ENCODE measurements at regions not wholly inside any gene's neighbourhood (a gene's known extent, or its start where the extent isn't known, plus 50 kb on each side); places are given as distances from the start of the nearest gene placed in this dataset.

DNA sequence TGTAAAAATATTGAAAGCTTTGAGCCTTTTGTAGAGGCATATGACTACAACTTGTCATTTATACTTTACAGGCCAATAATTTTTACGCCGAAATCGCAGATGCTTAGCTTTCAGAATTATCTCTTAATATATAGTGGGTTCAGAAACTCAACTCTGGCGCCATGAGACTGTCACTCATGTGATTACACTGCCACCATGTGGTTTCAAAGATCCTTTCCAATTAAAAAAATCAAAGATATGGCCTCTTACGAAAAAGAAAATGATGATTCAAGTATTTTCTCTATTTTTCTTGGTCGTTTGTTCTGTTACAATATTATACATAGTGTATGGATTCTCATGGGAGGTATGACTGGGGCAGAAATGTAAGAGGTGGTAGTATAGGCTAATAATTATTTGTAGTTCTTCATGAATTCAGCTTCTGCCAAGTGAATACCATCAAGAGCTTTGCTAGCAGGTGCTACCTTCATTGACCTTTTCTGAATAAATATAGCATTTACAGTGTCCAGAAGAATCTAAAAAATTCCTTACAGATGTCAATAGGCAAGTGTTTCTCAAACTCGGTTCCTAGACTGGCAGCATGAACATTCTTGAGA, 751.7 kb upstream of the GOLIM4 start:
- DNase-seq (ENCODE audit: low read depth, low spot score): no peak

DNA sequence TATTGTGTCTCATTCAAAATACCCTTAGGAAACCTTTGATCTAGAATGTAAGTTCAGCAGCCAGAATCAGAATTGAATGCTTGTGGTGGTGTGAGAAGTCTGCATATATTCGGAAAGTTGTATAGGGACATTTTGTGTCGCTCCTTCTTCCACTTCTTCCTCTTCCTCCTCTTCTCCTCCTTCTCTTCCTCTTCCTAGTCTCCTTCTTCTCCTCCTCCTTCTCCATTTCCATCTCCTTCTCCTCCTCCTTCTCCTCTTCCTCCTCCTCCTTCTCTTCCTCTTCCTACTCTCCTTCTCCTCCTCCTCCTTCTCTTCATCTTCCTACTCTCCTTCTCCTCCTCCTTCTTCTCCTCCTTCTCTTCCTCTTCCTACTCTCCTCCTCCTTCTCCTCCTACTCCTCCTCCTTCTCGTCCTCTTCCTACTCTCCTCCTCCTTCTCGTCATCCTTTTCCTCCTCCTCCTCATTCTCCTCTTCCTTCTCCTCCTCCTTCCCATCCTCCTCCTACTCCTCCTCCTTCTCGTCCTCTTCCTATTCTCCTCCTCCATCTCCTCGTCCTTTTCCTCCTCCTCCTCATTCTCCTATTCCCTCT, 749.3 kb upstream of the GOLIM4 start:
- no peak for DNase-seq (ENCODE audit: low read depth, low spot score)

DNA sequence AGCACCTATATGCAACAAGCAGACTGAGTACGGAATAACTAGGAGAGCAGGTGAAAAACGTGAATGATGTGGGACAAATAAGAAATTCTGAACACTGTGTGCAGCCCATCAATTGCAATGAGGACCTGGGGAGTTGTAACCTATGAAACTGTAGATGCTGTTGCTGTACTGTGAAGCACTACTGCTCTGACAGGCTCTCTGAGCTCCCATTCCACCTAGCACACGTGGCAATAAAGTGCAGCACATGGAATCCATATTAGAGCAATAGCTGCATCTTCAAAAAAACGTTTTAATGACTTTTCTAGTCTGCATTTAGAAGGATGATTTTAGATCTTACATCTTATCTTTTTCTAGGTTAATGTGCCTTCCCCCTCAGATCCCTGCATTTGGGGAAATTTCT, 748.7 kb upstream of the GOLIM4 start:
- no peak for DNase-seq (ENCODE audit: low read depth, low spot score)

DNA sequence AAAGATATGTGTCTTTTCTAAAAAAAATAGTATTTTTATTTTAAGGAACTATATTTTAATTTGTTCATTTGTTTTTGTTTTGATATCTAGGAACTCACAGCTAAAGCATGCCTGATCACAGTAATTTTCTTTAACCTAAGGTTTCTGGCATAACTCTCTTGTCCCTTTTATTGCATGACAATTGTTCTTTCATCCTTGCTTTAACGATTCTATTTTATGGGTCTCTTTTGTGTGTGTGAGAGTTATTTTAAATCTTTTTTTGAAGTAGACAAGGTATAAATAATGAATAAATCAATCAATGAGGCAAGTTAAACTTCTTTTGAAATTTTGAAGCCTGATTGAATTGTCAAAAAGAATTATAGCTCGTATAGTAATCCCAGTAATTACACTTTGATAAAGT, 747.8 kb upstream of the GOLIM4 start:
- DNase-seq (ENCODE audit: low read depth, low spot score): no peak

DNA sequence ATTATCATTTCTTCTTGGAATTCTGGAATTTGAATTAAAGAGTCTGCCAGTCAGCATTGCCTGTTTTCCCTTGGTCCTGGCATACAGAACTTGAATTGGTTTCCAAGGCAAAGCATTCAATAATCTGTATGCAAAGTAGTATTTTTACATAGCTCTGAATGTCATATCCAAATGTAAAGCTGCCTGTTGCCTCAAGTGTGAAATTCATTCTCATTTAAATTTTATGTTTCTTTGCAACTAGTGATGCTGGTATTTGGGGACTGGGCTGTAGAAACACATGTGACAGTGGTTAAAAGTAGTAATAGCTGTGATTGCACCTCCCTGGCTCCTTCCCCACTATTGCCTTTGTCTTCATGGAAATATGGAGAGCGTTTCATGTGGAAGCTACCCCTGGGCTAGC, 743.9 kb upstream of the GOLIM4 start:
- DNase-seq (ENCODE audit: low read depth, low spot score): no peak

DNA sequence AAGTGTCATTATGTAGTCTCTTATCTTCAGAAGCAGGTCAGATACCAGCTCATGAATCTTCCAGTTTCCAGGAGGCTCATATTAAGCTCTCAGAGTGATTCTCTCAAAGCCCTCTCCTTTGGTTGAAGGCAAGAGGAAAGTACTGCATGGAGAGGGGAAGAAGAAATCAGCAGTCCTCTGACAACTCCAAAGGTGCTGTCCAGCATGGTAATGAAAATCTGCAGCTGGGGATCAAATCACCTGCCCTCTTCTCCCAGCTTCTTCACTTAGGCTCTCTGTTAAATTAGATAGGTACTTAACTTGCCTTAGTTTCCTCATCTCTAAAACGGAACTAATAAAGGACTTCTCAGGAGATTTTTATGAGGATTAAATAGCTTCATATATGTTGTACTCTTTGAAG, 738.8 kb upstream of the GOLIM4 start:
- no peak for DNase-seq (ENCODE audit: low read depth, low spot score)

DNA sequence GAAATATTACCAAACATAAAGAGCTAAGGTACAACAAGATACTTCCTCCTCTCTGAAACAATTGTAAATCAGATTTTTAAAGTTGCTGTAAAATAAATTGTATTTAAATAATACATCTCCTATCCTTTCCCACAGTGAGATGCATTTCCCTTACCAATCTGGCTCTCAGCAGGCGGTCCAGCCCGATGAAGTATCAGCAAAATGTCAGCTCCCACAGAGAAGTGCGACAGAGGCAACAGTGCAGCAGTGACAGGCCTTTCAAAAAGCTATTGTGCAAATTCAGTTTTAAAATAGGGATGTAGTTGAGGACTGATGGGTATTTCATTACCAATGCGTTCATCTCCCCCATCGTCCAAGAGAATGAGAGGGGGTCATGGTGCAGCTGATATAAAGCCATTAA, 733.2 kb upstream of the GOLIM4 start:
- no peak for DNase-seq (ENCODE audit: low read depth, low spot score)

DNA sequence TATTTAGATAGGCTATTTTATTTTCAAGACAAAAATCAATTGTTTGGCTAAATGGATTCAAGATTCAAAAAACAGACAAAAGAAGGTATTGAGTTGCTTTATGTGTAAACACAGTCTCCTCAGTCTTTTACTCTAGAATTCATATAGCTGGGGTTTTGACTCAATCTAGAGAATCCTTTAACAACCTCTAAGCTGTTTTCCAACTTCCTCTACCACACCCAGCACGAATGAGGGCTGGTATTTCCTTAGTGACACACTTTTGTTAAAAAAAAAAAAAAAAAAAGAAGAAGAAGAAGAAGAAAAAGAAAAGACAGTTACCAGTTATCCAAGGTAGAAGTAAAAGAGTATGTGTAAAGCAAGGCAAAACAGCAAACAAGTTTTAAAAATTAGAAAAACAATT, 732.8 kb upstream of the GOLIM4 start:
- no peak for DNase-seq (ENCODE audit: low read depth, low spot score)

DNA sequence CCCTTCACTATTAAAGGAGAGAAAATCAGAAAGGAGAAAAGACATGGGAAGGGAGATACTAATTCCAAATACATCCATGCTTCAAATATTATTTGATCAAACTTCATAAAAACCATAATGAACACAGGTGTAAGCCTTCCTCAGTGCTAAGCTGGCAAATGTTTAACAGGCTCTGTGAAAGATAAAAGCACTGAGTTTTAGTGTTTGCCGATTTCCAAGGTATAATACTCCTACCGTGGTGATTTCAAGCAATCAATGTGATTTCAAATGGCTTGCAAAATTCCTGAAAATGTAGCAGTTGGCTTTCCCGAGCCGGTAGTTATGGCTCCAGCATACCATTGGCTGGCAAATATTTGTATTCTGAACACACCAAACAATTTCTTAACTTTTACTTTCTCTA, 732.3 kb upstream of the GOLIM4 start:
- no peak for DNase-seq (ENCODE audit: low read depth, low spot score)

DNA sequence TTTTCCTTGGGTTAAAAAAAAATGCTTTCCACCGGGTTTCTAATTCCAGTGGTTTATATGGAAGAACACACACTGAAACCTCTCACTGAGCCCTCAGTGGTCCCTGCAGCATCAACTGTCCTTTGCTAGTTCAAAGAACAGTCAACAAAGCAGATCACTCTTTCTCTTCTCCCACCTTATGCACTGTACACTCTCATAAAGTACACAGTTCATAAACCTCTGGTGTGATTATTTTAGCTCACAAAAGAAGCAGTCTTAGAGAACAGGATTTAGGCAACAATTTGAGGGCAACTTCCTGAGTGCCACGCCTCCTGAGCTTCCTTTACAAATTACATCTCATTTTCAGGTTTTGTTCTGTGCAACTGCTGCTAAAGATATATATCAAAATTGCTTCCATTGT, 728.4 kb upstream of the GOLIM4 start:
- DNase-seq (ENCODE audit: low read depth, low spot score): no peak

DNA sequence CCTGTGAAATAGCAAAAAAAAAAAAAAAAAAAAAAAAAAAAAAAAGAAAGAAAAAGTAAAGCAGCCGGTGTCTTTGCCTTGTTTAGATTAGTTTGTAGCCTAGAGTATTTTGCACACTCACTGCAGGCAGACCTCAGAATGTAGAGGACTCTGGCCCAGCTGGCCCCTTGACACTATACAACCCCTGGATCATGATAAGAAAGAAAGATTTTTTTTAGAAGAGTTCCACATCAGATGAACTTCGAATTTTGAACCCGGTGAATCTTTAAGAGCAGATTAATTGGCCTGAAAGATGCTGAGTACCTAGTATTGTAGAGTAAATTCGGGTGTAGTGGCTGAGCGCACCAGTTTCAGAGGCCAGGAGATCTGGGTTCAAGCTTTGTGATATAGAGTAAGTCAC, 727.7 kb upstream of the GOLIM4 start:
- no peak for DNase-seq (ENCODE audit: low read depth, low spot score)

DNA sequence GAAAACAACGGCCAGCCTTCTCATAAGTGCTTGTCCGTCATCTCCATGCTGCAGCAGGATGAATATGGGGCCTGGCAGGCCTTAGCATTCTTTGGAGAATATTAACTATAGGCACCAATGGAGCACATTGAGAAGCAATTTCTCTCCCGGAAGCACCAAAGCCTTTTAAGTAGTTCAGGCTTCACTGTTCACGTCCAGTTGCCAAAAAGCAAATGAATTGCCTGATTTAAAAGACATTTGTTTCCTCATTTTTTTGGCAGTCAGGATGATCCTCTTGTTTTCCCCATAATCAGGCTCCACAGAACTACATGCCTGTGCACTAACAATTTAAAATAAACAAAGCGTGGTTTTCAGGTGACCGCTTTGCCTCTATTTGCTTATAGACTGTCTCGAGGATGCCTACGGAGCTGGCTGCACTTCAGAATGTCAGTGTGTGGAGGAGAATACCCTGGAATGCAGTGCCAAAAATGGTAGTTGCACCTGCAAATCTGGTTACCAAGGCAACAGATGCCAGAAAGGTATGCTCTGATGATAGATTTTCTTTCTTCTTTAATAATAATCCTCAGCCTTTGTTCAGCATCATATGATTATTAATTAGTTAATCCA, 725.2 kb upstream of the GOLIM4 start:
- DNase-seq (ENCODE audit: low read depth, low spot score): no peak

DNA sequence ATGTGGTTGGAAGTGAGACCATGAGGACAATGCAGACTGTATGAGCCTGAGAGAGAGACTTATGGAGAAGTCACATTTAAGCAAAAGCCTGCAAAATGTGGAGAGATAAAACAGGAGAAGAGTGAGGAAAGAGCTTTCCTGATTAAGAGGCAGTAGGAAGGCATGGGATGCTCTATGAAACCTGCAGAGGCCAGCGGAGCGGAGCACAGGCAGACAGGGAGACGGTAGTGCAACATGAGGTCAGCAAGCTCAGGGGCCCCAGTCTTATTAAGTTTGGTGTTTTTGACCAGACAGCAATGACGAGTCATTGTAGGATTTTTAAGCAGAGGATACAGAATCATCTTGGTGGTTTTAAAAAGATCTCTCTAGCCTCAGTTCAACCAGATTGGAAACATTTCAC, 721.5 kb upstream of the GOLIM4 start:
- DNase-seq (ENCODE audit: low read depth, low spot score): no peak

DNA sequence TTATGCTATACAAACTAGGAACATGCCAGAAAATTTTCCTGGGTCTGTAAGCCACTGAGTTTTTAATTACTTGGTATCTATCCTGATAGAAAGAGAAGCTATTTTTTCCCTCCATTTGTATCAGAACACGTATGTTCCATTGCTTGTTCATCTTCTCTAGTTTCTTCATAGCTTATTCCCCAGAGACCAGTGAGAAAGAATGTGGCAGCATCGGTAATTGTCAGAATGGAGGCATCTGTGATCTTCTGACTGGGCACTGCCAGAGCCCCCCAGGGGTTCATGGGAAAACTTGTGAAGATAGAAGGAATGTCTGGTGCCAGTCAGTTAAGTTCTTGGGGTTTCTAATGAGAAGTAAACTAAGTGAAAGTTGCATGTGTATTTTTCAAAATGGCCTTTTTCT, 720.2 kb upstream of the GOLIM4 start:
- DNase-seq (ENCODE audit: low read depth, low spot score): no peak

DNA sequence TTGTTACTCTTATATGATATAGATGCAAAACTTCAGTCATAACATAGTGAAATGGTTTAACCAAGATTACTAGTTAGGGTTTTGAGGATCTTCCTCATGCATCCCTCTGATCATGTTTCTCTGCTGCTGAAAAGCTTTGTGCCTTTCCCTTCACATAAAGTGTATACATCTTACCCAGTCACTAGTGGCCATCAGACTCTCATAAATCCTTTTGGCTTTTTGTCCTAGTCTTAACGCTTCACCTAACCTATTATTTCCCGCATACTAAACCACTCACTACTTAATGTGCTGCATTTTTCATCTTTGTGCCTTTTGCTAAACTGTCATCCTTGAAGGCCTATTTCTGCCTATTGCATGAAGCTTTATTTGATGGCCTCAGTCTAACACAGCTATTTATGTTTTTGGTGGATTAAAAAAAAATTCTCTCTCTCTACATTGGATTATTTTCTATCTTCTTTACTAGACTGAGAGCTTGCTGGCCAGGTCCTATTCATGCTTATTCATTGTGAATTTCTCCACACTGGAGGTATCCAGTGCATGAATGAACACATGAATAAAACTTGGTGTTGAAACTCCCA, 717.6 kb upstream of the GOLIM4 start:
- no peak for DNase-seq (ENCODE audit: low read depth, low spot score)

DNA sequence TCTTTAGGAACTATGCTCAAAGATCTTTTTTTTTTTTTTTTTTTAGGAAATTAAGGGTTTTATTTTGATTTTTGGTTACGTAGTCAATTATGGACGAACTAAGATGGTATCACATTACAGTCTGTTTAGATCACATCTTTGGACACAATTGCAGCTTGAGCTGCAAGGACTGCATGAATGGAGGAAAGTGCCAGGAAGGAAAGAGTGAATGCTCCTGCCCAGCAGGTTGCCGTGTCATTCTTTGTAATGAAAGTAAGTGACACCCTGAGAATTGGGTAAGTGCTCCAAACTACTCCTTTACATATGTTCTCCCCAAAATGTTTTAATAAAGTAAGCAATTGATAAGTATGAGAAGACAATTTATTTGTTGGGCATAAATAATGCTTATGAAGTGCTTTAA, 716.5 kb upstream of the GOLIM4 start:
- no peak for DNase-seq (ENCODE audit: low read depth, low spot score)

DNA sequence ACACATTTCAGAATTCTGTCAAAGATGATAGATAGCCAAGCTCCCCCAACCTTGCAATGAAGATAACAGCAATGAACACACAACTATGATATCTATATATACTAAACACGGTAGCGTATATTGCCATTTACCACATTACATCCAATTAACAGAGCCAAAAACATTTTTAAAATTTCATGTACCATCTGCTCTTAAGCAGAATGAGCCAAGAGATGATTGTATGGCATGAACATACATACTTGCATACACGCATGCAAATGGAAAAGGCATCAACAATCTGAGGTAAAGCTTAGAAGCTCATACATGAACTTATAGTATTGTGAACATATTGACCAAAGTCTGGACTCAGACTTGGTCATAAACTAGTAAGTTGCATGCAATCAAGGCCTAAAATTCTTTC, 712.9 kb upstream of the GOLIM4 start:
- DNase-seq (ENCODE audit: low read depth, low spot score): no peak

DNA sequence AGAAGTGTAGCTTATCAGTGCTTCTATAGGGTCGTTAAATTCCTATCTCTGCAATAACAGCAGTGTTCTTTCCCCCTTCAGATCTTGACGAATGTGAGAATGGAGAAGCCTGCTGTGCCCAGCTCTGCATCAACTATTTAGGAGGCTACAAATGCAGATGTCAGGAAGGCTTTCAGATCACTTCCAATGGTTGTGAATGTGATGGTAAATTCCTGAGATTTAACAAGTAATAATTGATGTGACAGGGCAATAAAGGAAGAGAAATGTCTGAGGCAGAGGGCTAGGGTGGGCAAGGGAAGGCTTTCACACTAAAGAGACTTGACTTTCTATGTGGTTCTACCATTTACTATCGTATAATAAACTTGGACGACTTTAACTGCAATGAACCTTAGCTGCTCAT, 711.7 kb upstream of the GOLIM4 start:
- DNase-seq (ENCODE audit: low read depth, low spot score): no peak

DNA sequence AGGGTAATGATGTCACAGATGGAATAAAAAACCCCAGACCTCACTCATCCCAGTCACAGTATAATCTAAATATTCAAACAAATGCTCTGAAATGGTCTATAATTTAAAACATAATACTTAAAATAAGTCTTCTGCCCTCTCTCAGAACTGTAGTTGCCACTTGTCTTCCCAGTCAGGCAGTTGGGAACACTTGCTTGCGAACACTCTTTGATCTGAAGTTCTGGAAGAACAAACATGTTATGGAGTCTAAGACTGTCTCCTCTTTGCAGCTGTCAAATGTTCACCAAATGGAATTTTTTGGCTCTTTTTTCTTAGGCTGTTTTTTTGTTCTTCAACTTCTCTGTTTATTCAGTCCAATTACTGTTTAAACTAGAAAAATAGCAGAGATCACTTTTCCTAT, 711.1 kb upstream of the GOLIM4 start:
- DNase-seq (ENCODE audit: low read depth, low spot score): no peak

DNA sequence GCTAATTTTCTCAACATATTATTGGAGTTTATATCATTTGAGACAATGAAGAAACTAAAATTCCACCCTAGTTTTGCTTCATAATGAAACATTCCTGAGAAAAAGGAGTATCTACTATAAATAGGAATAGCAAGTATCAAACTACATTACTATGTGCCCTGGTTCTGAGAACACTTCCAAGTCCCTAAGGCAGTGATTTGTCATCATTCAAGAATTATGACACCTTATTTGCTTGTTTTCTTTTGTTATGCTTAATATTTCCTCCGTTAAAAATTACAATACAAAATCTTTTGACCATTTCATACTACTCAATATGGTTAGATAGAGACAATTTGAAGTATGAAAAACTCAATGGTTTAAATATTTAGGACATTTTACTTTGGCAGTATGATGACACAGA, 707.8 kb upstream of the GOLIM4 start:
- DNase-seq (ENCODE audit: low read depth, low spot score): no peak

DNA sequence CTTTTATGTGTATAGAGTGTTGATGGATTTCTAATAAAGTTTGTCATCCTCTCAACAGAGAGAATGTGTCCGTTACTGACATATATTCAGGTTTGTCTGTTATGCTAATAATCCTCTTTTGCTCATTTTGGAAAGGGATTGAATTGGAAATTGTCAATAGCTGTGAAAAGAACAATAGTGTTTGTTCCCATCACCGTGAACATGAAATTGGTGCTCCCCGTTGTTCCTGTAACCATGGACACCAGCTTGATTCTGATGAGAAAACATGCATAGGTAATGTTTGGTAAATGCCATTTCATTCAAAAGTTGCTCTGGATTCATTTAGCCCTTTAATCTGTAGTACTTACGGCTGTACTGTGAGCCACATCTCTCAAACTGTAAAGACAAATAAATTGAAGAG, 707.0 kb upstream of the GOLIM4 start:
- DNase-seq (ENCODE audit: low read depth, low spot score): no peak

DNA sequence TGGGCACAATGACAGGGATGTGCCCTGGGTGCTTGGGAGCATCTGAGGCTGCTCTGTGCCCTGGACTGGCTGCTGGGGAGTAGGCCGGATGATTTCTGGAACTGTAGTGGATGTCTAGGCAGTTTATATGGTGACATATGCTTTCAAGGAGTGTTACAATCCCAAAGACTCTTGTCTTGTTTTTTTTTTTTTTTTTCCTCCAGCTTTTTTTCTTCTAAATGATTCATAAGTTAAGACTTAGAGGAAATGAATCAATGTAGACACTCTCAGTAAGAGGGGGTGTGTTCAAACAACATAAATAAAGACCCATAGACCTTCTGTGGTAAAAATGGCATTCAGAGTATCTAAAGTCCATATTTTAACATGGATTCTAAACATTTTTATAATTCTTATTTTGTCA, 706.1 kb upstream of the GOLIM4 start:
- peak; percentile 46 for DNase-seq (ENCODE audit: low read depth, low spot score)

DNA sequence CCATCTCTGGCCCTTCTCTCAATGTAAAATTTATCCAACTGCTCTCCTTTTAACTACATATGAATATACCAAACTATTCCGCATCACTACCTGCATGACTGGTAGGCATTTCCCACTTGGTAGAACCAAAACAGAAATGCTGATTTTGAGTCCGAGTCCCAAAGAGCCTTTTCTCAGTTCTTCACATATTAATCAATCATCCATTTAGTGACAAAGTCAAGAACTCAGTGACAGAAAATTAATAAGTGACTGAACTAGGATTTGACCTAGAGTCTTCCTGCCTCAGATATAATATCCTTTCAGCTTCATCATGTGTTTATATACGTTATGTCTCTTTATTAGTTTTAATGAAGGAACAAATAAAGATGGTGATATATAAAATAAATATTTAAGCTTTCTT, 700.6 kb upstream of the GOLIM4 start:
- no peak for DNase-seq (ENCODE audit: low read depth, low spot score)

Measured in pulmonary artery endothelial cell (primary cell).